ENCODE measurements at regions not wholly inside any gene's neighbourhood (a gene's known extent, or its start where the extent isn't known, plus 50 kb on each side); places are given as distances from the start of the nearest gene placed in this dataset.
"Not testable (repeated sequence)": the region's sequence is repeated elsewhere in the genome, so short reads cannot be mapped to it uniquely, and the experiment has no call there.

GRCh38 chr18:34280000-34280399 lies 55.3 kb upstream of the NOL4 start:
- no peak for DNase-seq

DNA sequence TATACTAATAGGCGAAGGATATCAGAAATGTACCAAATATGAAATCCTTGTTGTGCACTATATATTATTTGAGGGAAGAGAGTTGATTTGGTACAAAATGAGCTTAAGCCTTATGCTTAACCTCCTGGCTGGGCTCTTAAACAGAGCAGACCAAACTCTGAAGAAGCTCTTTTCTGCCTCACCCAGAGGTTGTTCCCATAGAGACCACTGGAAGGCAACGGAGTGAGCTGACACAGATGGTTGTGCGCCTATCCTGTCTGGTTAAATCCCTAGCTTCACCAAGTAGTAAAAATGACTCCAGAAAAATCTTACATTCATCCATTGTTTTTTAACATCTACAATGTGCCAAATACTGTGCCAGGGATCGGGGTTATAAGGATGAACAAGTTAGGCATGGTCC lies 55.9 kb upstream of the NOL4 start:
- no peak for DNase-seq

- no peak for DNase-seq
Observed at GRCh38 chr18:34281290-34281689, 56.6 kb upstream of the NOL4 start.

GRCh38 chr18:34281722-34282121 lies 57.0 kb upstream of the NOL4 start:
- DNase-seq = no peak

DNA sequence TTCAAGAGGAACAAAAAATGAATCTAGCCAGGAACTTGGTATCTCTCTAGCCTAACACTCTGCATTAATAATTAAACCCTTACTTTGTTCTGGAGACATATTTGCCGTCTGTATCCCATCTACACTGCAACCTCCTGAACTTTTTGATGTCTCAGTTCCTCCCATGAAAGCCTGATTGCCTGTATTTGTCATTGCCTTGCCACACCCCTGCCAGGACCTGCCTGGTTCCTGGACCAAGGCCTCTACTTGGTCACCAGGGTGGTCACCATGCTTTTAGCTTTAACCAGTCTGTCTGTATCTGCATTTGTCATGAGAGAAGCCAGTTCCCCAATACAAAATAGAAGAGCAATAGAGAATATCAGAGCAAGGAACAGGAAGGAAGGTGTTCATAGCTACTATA lies 58.8 kb upstream of the NOL4 start:
- DNase-seq = no peak

DNA sequence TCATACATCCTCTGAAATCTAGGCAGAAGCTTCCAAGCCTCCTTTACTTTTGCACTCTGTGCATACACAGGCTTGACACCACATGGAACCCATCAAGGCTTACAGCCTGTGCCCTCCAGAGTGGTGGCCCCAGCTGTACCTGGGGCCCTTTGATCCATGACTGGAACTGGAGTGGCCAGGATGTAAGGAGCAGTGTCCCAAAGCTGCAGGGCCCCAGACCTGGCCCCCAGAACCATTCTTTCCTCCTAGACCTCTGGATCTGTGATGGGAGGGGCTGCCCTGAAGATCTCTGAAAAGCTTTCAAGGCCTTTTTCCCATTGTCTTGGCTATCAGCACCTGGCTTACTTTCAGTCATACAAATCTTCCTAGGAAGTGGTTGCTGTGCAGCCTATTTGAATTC lies 63.1 kb upstream of the NOL4 start:
- no peak for DNase-seq

- DNase-seq = no peak
Observed at GRCh38 chr18:34292594-34292993, 67.9 kb upstream of the NOL4 start.

- DNase-seq = no peak
Observed at GRCh38 chr18:34297287-34297686, 72.6 kb upstream of the NOL4 start.

GRCh38 chr18:34299828-34300227 lies 75.1 kb upstream of the NOL4 start:
- DNase-seq = no peak

- no peak for DNase-seq
Observed at GRCh38 chr18:34311468-34311867, 86.8 kb upstream of the NOL4 start.

DNA sequence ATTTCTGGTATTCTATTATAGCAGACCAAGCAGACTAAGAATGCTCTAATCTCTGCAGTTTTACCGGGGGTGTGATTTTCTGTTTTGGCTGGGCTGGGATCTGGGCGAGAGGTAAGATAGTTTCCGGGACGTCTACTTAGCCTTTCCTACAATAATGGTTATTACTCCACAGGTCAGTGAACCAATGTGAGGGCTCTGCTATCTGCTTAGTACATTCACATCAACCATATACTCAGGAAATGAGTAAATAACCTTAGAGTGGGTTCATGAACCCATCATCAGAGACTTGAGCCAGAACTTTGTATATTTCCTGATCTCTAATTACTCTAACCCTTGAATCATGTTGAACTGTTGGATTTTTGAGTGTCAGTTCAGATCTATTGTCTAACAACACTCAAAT lies 90.1 kb upstream of the NOL4 start:
- no peak for DNase-seq

DNA sequence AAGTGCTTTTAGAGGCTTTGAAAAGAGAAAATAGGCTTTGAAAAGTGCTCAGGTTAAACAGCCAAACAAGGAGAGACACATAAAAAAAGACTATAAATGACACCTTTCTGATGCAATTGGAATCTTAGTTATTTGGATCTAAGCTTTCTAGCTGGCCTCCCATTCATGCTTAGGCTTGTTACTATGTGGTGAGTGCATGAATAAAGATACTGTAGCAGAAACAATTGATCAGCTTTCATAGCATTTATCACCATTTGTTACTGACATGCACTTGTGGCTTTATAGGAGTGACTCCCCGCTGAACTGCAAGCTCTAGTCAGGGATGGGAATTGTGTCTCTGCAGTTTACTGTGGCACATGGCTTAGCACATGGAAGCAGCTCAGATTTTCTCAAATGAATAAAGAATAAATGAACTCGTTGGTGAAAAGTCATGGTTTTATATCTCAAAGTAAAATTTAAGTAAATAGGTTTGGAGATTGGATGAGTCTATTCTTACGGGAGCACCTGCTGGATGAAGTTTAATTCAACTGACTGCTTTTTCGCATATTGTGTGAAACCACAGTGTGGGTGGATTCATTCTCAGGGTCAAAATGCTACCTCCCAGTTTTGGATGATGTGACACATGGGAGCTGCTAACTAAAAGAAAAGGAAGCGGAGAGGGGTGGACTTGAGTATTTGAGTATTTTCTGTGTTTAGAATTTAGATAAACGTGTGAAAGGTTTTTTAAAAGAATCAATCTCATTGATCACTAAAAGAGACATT lies 91.1 kb upstream of the NOL4 start:
- peak; percentile 54 for DNase-seq

DNA sequence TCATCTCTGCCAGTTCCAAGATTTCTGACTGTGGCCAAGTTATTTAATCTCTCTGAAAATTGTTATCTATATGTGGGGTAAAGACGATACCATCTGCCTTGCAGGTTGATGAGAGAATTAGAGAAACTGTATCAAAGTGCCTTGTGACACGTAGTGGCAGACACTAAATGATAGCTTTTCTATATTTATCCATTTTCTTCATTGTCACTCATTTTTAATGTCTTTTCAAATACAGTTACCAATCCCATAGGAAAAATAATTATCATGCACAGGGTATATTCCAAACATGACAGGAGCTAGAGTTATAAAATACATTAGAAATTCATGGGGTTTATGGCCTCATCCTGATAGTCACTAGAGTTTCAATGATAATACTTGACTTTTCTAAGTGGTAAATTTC lies 95.6 kb upstream of the NOL4 start:
- DNase-seq = no peak

DNA sequence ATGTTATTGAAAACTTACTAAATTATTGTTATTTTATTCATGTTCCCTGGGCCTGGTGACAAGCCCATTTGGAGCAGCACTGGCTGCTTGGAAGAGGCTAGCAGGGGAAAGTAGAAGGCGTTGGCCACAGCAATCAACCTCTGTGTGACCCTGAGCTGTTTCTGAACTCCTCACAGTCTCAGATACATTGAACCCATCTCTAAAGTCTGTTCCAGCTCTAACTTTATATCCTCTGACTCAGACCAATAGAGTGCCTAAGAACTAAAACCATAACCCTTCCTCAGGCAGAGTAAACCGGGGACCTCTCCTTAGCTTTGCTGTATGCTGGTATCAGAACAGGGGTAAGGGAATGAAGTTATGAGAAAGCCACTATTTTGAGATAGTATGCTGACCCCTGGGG lies 96.4 kb upstream of the NOL4 start:
- DNase-seq = no peak

- no peak for DNase-seq
Observed at GRCh38 chr18:34322365-34323289, 97.9 kb upstream of the NOL4 start.

GRCh38 chr18:34329840-34330239 lies 105.1 kb upstream of the NOL4 start:
- DNase-seq = no peak

- DNase-seq = no peak
Observed at GRCh38 chr18:34330308-34330707, 105.6 kb upstream of the NOL4 start.

GRCh38 chr18:34330907-34331306 lies 106.2 kb upstream of the NOL4 start:
- DNase-seq = peak; percentile 6

DNA sequence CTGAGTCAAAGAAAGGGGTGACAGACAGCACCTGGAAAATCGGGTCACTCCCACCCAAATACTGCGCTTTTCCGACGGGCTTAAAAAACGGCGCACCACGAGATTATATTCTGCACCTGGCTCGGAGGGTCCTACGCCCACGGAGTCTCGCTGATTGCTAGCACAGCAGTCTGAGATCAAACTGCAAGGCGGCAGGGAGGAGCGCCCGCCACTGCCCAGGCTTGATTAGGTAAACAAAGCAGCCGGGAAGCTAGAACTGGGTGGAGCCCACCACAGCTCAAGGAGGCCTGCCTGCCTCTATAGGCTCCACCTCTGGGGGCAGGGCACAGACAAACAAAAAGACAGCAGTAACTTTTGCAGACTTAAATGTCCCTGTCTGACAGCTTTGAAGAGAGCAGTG lies 106.6 kb upstream of the NOL4 start:
- not testable (repeated sequence) for DNase-seq

- peak; percentile 37 for DNase-seq
Observed at GRCh38 chr18:34339155-34339554, 114.4 kb upstream of the NOL4 start.

DNA sequence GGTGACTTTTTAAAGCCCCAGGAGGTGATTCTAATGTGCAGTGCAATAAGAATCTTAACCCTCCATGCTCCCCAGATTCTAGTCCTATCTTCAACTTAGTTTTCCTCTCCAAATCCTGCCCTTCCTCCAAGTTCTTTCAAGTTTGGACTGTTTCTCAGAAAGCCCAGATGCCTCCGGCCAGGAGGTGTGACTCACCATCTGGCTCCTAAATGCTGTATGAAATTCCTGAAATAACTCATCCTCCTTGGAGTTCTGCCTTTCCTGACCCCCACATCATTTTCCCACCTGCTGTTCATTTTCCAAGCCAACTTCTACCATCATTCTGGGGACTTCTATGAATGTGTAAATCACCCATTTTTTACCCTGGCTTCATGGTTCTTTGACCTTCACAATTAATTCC lies 118.2 kb upstream of the NOL4 start:
- DNase-seq = no peak

- DNase-seq = no peak
Observed at GRCh38 chr18:34345738-34346137, 121.0 kb upstream of the NOL4 start.

DNA sequence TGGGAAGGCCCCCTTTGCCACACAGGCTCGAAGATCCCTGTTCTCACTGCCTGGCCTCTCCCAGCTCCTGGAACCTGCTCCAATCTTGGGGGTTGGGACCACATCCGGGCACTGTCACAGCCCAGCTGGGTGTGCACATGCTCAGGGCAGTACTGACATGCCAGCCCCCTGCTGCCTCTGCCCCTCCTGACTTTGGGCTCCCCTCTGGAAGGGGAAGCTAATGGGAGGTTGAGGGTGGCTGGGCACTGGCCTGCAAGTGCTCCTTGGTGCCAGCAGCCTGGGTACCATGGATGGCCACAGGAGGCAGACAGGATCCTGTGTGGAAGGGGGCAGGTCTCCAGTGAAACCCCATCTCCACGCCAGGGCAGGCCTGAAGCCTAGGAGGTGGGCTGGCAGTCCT lies 126.1 kb upstream of the NOL4 start:
- DNase-seq = no peak
